WTC11 (cell line): ENCODE measurements at regions not wholly inside any gene's neighbourhood (a gene's known extent, or its start where the extent isn't known, plus 50 kb on each side); places are given as distances from the start of the nearest gene placed in this dataset.

Source experiments
- ATAC-seq: fragments of 200-7000 bp; cut with Tn5 transposase; 2 replicates; pipeline ENCODE4 v1.10.0; 2021; ENCODE audit warnings: mild to moderate bottlenecking, moderate library complexity
- CTCF ChIA-PET: fragments of 300-600 bp; sonication (Branson Sonifier 250); formaldehyde crosslinking; loops from one replicate; lab custom pipeline; 2021; ENCODE audit warnings: antibody characterized with exemption; lab: Charles Lee
- POLR2A ChIA-PET: fragments of 350-600 bp; sonication (Branson Sonifier 250); formaldehyde crosslinking; loops from one replicate; lab custom pipeline; 2021; ENCODE audit warnings: antibody characterized with exemption; lab: Charles Lee
- DNase-seq: peaks from one replicate; pipeline ENCODE4 v3.0.0; 2021; ENCODE audit warnings: low spot score
- H3K27ac Mint-ChIP-seq: 2 replicates; pipeline ENCODE4 v1.8.0; 2021; ENCODE audit warnings: mixed read lengths
- H3K27me3 Mint-ChIP-seq: 2 replicates; pipeline ENCODE4 v1.8.0; 2021; ENCODE audit warnings: low read depth, mild to moderate bottlenecking, moderate library complexity, mixed read lengths
- H3K36me3 Mint-ChIP-seq: 2 replicates; pipeline ENCODE4 v1.8.0; 2021; ENCODE audit warnings: mixed read lengths
- H3K4me1 Mint-ChIP-seq: 2 replicates; pipeline ENCODE4 v1.8.0; 2022; ENCODE audit warnings: mixed read lengths
- H3K4me3 Mint-ChIP-seq: 2 replicates; pipeline ENCODE4 v1.8.0; 2021; ENCODE audit warnings: mild to moderate bottlenecking, moderate library complexity, mixed read lengths
- H3K9me3 Mint-ChIP-seq: 2 replicates; pipeline ENCODE4 v1.8.0; 2021; ENCODE audit warnings: mixed read lengths
- CDX4 ChIP-seq: fragments of 250-450 bp; sonication (Bioruptor Pico); IDR thresholded peaks from 2 replicates; pipeline ENCODE4 v1.9.0; 2021; ENCODE audit warnings: moderate library complexity, mild to moderate bottlenecking, inconsistent platforms, borderline replicate concordance
- CREM ChIP-seq: sonication (generic); formaldehyde crosslinking; IDR thresholded peaks from 2 replicates; pipeline ENCODE4 v1.8.1; 2022; ENCODE audit warnings: mild to moderate bottlenecking, missing genetic modification reagents, moderate library complexity
- GRHL2 ChIP-seq: fragments of 250-450 bp; sonication (Bioruptor Pico); IDR thresholded peaks from 2 replicates; pipeline ENCODE4 v1.8.0; 2022; ENCODE audit warnings: mild to moderate bottlenecking, moderate library complexity; ENCODE audit not compliant: insufficient replicate concordance, severe bottlenecking
- HMGA2 ChIP-seq: fragments of 250-450 bp; sonication (Bioruptor Pico); IDR thresholded peaks from 2 replicates; pipeline ENCODE4 v1.4.0; 2021; ENCODE audit warnings: mild to moderate bottlenecking, moderate library complexity
- HMGXB4 ChIP-seq: sonication (generic); formaldehyde crosslinking; IDR thresholded peaks from 2 replicates; pipeline ENCODE4 v1.8.1; 2023; ENCODE audit warnings: mild to moderate bottlenecking, moderate library complexity, missing genetic modification reagents
- NFYB ChIP-seq: sonication (generic); formaldehyde crosslinking; conservative IDR thresholded peaks from 2 replicates; pipeline ENCODE4 v1.8.0; 2022; ENCODE audit warnings: low read depth, missing genetic modification reagents
- NR2C2 ChIP-seq: sonication (generic); formaldehyde crosslinking; IDR thresholded peaks from 2 replicates; pipeline ENCODE4 v1.8.0; 2022; ENCODE audit warnings: mild to moderate bottlenecking, missing genetic modification reagents
- SP1 ChIP-seq: sonication (generic); formaldehyde crosslinking; conservative IDR thresholded peaks from 2 replicates; pipeline ENCODE4 v1.8.1; 2022; ENCODE audit warnings: missing genetic modification reagents
- TCF7 ChIP-seq: sonication (generic); formaldehyde crosslinking; IDR thresholded peaks from 2 replicates; pipeline ENCODE4 v1.8.0; 2022; ENCODE audit warnings: mild to moderate bottlenecking, low read depth, missing genetic modification reagents, moderate library complexity
- ZBTB21 ChIP-seq: sonication (generic); formaldehyde crosslinking; IDR thresholded peaks from 2 replicates; pipeline ENCODE4 v1.8.1; 2023; ENCODE audit warnings: mild to moderate bottlenecking, missing genetic modification reagents, borderline replicate concordance
- ZNF121 ChIP-seq: sonication (generic); formaldehyde crosslinking; IDR thresholded peaks from 2 replicates; pipeline ENCODE4 v1.8.0; 2023; ENCODE audit warnings: missing genetic modification reagents
- ZNF219 ChIP-seq: sonication (generic); formaldehyde crosslinking; IDR thresholded peaks from 2 replicates; pipeline ENCODE4 v1.8.0; 2023; ENCODE audit warnings: missing genetic modification reagents, mild to moderate bottlenecking, borderline replicate concordance
- ZNF423 ChIP-seq: fragments of 250-450 bp; sonication (Bioruptor Pico); IDR thresholded peaks from 2 replicates; pipeline ENCODE4 v2.1.2; 2022; ENCODE audit warnings: mild to moderate bottlenecking, moderate library complexity
- ZSCAN18 ChIP-seq: fragments of 250-450 bp; sonication (Bioruptor Pico); IDR thresholded peaks from 2 replicates; pipeline ENCODE4 v2.1.2; 2022; ENCODE audit warnings: mild to moderate bottlenecking, moderate library complexity
- TF ChIP-seq, protein P1 (sequence below): sonication (generic); formaldehyde crosslinking; IDR thresholded peaks from 2 replicates; pipeline ENCODE4 v1.8.1; 2023; ENCODE audit warnings: mild to moderate bottlenecking, missing genetic modification reagents, moderate library complexity
- TF ChIP-seq, protein P2 (sequence below): sonication (generic); formaldehyde crosslinking; IDR thresholded peaks from 2 replicates; pipeline ENCODE4 v1.8.0; 2022; ENCODE audit warnings: mild to moderate bottlenecking, missing genetic modification reagents
- TF ChIP-seq, protein P3 (sequence below): sonication (generic); formaldehyde crosslinking; IDR thresholded peaks from 2 replicates; pipeline ENCODE4 v1.8.1; 2023; ENCODE audit warnings: mild to moderate bottlenecking, missing genetic modification reagents, borderline replicate concordance

DNA sequence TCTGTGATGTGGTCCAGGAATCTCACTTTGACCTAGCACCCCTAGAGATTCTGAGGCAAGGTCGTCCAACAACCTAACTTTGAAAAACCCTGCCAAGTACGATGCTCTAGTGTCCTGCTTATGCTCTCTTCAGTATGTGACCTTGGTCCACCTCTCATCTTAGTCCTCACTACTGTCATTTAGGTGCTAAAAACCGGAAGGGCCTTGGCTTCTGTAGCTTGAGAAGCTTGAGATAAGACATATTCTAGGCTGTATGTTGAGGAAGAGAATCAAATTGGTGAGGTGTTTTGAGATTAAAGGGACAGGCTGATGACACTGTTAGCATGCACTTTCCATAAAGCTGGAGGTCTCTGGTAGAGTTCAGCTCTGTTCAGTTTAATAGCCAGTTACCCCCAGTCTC, 57.0 kb upstream of the MTPN start (continued):
- TF ChIP-seq HMGXB4 (CRISPR knock-in tag) (no peak), CREM (CRISPR knock-in tag) (no peak), SP1 (CRISPR knock-in tag) (no peak)

GRCh38 chr7:136033413-136034031, 56.4 kb upstream of the MTPN start:
- no peak overlapping the region for H3K27ac Mint-ChIP-seq
- CTCF ChIA-PET: no interaction called here
- no peak for ATAC-seq

DNA sequence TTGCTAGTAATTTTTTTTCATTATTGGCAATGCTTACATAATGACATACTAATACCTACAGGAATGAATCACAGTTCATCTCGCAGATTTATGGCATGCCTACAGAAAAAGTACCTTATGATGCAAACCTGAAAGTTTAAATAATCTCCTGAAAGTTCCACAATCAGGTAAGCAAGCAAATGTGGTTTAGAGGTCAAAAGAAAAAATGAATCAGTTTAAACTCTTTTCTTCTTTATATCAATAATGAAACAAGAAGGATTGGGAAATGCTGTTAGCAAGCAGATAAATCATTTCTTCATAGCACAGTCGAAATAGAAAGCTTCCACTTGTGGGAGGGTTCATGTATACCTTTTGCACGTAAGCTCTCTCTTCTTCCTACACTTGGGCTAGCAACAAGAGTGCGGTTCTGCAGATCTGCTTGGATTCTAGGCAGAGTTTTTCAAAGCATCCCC, 53.7 kb upstream of the MTPN start:
- Mint-ChIP-seq H3K27me3 (peaks cover 2% of the 10 kb centered on the region; the same call in 1 of the 2 replicates), H3K36me3 (peaks cover 6% of the 10 kb centered on the region), H3K9me3 (peaks cover 8% of the 10 kb centered on the region), H3K4me1 (peaks cover 2% of the 10 kb centered on the region), H3K4me3 (no peak overlapping the region), H3K27ac (no peak overlapping the region)
- ATAC-seq: no peak
- TF ChIP-seq NR2C2 (CRISPR knock-in tag) (no peak), ZSCAN18 (CRISPR knock-in tag) (no peak)
- CTCF ChIA-PET: no interaction called here
- no peak for DNase-seq
- POLR2A ChIA-PET: no interaction called here

More at GRCh38 chr7:136033413-136034031, 56.4 kb upstream of the MTPN start:
- no peaks in the 10 kb centered on the region for H3K27me3 Mint-ChIP-seq
- H3K4me3 Mint-ChIP-seq: no peak overlapping the region
- peaks cover 7% of the 10 kb centered on the region for H3K36me3 Mint-ChIP-seq
- TF ChIP-seq, protein P1, sequence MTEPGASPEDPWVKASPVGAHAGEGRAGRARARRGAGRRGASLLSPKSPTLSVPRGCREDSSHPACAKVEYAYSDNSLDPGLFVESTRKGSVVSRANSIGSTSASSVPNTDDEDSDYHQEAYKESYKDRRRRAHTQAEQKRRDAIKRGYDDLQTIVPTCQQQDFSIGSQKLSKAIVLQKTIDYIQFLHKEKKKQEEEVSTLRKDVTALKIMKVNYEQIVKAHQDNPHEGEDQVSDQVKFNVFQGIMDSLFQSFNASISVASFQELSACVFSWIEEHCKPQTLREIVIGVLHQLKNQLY (CRISPR knock-in tag): no peak
- TF ChIP-seq ZBTB21 (CRISPR knock-in tag): no peak
- TF ChIP-seq, protein P2, sequence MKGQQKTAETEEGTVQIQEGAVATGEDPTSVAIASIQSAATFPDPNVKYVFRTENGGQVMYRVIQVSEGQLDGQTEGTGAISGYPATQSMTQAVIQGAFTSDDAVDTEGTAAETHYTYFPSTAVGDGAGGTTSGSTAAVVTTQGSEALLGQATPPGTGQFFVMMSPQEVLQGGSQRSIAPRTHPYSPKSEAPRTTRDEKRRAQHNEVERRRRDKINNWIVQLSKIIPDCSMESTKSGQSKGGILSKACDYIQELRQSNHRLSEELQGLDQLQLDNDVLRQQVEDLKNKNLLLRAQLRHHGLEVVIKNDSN (CRISPR knock-in tag): no peak
- TF ChIP-seq HMGA2 (CRISPR knock-in tag): no peak
- no peak for TF ChIP-seq NFYB (CRISPR knock-in tag)
- no peak for DNase-seq
- POLR2A ChIA-PET: no interaction called here
- peaks cover 11% of the 10 kb centered on the region for H3K4me1 Mint-ChIP-seq
- H3K9me3 Mint-ChIP-seq: peaks cover 19% of the 10 kb centered on the region

- Mint-ChIP-seq H3K27ac (no peak overlapping the region), H3K9me3 (peaks cover 5% of the 10 kb centered on the region)
- no peak for TF ChIP-seq GRHL2 (CRISPR knock-in tag)
- TF ChIP-seq, protein P3, sequence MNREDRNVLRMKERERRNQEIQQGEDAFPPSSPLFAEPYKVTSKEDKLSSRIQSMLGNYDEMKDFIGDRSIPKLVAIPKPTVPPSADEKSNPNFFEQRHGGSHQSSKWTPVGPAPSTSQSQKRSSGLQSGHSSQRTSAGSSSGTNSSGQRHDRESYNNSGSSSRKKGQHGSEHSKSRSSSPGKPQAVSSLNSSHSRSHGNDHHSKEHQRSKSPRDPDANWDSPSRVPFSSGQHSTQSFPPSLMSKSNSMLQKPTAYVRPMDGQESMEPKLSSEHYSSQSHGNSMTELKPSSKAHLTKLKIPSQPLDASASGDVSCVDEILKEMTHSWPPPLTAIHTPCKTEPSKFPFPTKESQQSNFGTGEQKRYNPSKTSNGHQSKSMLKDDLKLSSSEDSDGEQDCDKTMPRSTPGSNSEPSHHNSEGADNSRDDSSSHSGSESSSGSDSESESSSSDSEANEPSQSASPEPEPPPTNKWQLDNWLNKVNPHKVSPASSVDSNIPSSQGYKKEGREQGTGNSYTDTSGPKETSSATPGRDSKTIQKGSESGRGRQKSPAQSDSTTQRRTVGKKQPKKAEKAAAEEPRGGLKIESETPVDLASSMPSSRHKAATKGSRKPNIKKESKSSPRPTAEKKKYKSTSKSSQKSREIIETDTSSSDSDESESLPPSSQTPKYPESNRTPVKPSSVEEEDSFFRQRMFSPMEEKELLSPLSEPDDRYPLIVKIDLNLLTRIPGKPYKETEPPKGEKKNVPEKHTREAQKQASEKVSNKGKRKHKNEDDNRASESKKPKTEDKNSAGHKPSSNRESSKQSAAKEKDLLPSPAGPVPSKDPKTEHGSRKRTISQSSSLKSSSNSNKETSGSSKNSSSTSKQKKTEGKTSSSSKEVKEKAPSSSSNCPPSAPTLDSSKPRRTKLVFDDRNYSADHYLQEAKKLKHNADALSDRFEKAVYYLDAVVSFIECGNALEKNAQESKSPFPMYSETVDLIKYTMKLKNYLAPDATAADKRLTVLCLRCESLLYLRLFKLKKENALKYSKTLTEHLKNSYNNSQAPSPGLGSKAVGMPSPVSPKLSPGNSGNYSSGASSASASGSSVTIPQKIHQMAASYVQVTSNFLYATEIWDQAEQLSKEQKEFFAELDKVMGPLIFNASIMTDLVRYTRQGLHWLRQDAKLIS (CRISPR knock-in tag): no peak
- TF ChIP-seq ZNF121: no peak
- TF ChIP-seq ZNF423 (CRISPR knock-in tag): no peak
- TF ChIP-seq ZNF219 (CRISPR knock-in tag): no peak
- no peak for TF ChIP-seq CDX4 (CRISPR knock-in tag)
- TF ChIP-seq CREM (CRISPR knock-in tag): no peak
- TF ChIP-seq TCF7: no peak
Observed at GRCh38 chr7:136030330-136030729, 53.2 kb upstream of the MTPN start.

More at GRCh38 chr7:136030330-136030729, 53.2 kb upstream of the MTPN start:
- H3K4me3 Mint-ChIP-seq: no peak overlapping the region
- CTCF ChIA-PET: no interaction called here
- peaks cover 3% of the 10 kb centered on the region for H3K36me3 Mint-ChIP-seq
- H3K27me3 Mint-ChIP-seq: peaks cover 2% of the 10 kb centered on the region; the same call in 1 of the 2 replicates
- H3K4me1 Mint-ChIP-seq: no peaks in the 10 kb centered on the region
- DNase-seq (no peak), ATAC-seq (no peak)
- POLR2A ChIA-PET: no interaction called here
